Breast epithelium (tissue), 4 donors: ENCODE measurements at regions not wholly inside any gene's neighbourhood (a gene's known extent, or its start where the extent isn't known, plus 50 kb on each side); places are given as distances from the start of the nearest gene placed in this dataset.

Source experiments
- DNase-seq, 2 donors: peaks; one replicate each; pipeline ENCODE4 v3.0.0-alpha.2; 2019; ENCODE audit warnings: low spot score in 2 of 2
- H3K27ac ChIP-seq, 2 donors: fragments of 200-600 bp; sonication (generic) in 1 of 2; one replicate each; pipeline ENCODE4 v1.5.1; 2016 to 2019; ENCODE audit warnings: mild to moderate bottlenecking in 1 of 2
- H3K27me3 ChIP-seq, 2 donors: fragments of 200-600 bp; sonication (generic) in 1 of 2; one replicate each; pipeline versions ENCODE4 v1.5.1 to v1.6.0; 2017 to 2019; ENCODE audit warnings: control low read depth in 1 of 2, mild to moderate bottlenecking in 1 of 2
- H3K36me3 ChIP-seq: fragments of 200-600 bp; one replicate; pipeline ENCODE4 v1.5.1; 2019
- H3K4me1 ChIP-seq, 2 donors: fragments of 200-600 bp; sonication (generic); one replicate each; pipeline ENCODE4 v1.5.1; 2016 to 2019; ENCODE audit warnings: control low read depth in 1 of 2
- H3K4me3 ChIP-seq, 3 donors: fragments of 200-600 bp; sonication (generic); 1 replicate in 2 of 3; 2 replicates in 1 of 3; pipeline ENCODE4 v1.5.1; 2016 to 2019; ENCODE audit warnings: mild to moderate bottlenecking in 3 of 3, moderate library complexity in 2 of 3
- H3K9me3 ChIP-seq, 2 donors: fragments of 200-600 bp; sonication (generic) in 1 of 2; one replicate each; pipeline ENCODE4 v1.5.1; 2016 to 2019; ENCODE audit warnings: control low read depth in 1 of 2
- CTCF ChIP-seq, 3 donors: fragments of 450-650 bp; IDR thresholded peaks; one replicate each; pipeline ENCODE4 v1.5.1; 2016 to 2017; ENCODE audit warnings: antibody characterized with exemption in 3 of 3, mild to moderate bottlenecking in 3 of 3, moderate library complexity in 3 of 3
- POLR2A ChIP-seq: fragments of 450-650 bp; IDR thresholded peaks from one replicate; pipeline ENCODE4 v1.6.1; 2016; ENCODE audit warnings: antibody characterized with exemption, mild to moderate bottlenecking, moderate library complexity
- POLR2AphosphoS5 ChIP-seq, 3 donors: sonication (generic); formaldehyde crosslinking; IDR thresholded peaks; one replicate each; pipeline ENCODE4 v1.6.1; 2017; ENCODE audit warnings: antibody characterized with exemption in 3 of 3
- intact Hi-C: fragments of 100-400 bp; cut with DNase I; formaldehyde crosslinking; loops from one replicate; pipeline ENCODE4 v1.15.1; 2023; ENCODE audit warnings: low total_unique reads

- Histone ChIP-seq H3K27ac (no peak overlapping the region), H3K4me3 (no peak overlapping the region), H3K4me1 (no peaks in the 10 kb centered on the region), H3K27me3 (no peaks in the 10 kb centered on the region), H3K9me3 (no peaks in the 10 kb centered on the region), H3K36me3 (no peaks in the 10 kb centered on the region)
- intact Hi-C loops = no loop called here
- no peak for DNase-seq
- TF ChIP-seq POLR2AphosphoS5 (IDR thresholded peaks at IDR 0.05) (no peak), POLR2A (no peak), CTCF (IDR thresholded peaks at IDR 0.05) (no peak)
Observed at GRCh38 chr1:55932402-55932801, 647.0 kb downstream of the PLPP3 start.

- no peak for DNase-seq
- Histone ChIP-seq H3K27ac (peak overlapping the region; percentile 1 to 29), H3K4me3 (no peak overlapping the region), H3K4me1 (no peaks in the 10 kb centered on the region), H3K9me3 (no peaks in the 10 kb centered on the region), H3K27me3 (no peaks in the 10 kb centered on the region), H3K36me3 (no peaks in the 10 kb centered on the region)
- intact Hi-C loops = no loop called here
- TF ChIP-seq POLR2A (no peak), CTCF (IDR thresholded peaks at IDR 0.05) (no peak), POLR2AphosphoS5 (IDR thresholded peaks at IDR 0.05) (no peak)
Observed at GRCh38 chr1:55931081-55931940, 648.1 kb downstream of the PLPP3 start.

GRCh38 chr1:55929652-55930051 is 649.7 kb downstream of the PLPP3 start:
- H3K27me3 ChIP-seq = no peaks in the 10 kb centered on the region
- no peaks in the 10 kb centered on the region for H3K4me1 ChIP-seq
- H3K4me3 ChIP-seq = no peak overlapping the region
- H3K27ac ChIP-seq = no peak overlapping the region
- DNase-seq = no peak
- no peak for TF ChIP-seq POLR2AphosphoS5 (IDR thresholded peaks at IDR 0.05)
- TF ChIP-seq POLR2A = no peak
- TF ChIP-seq CTCF (IDR thresholded peaks at IDR 0.05) = no peak
- intact Hi-C loops = no loop called here
- H3K36me3 ChIP-seq = no peaks in the 10 kb centered on the region
- no peaks in the 10 kb centered on the region for H3K9me3 ChIP-seq

GRCh38 chr1:55928576-55928975 is 650.8 kb downstream of the PLPP3 start:
- no peaks in the 10 kb centered on the region for H3K27me3 ChIP-seq
- no peak for TF ChIP-seq POLR2AphosphoS5 (IDR thresholded peaks at IDR 0.05)
- intact Hi-C loops = no loop called here
- no peak overlapping the region for H3K4me3 ChIP-seq
- H3K36me3 ChIP-seq = no peaks in the 10 kb centered on the region
- no peak overlapping the region for H3K27ac ChIP-seq
- no peaks in the 10 kb centered on the region for H3K4me1 ChIP-seq
- no peaks in the 10 kb centered on the region for H3K9me3 ChIP-seq
- DNase-seq = no peak

- no peaks in the 10 kb centered on the region for H3K9me3 ChIP-seq
- no peak for TF ChIP-seq POLR2AphosphoS5 (IDR thresholded peaks at IDR 0.05)
- no peak for TF ChIP-seq POLR2A
- TF ChIP-seq CTCF (IDR thresholded peaks at IDR 0.05) = no peak
- H3K27me3 ChIP-seq = no peaks in the 10 kb centered on the region
- no peaks in the 10 kb centered on the region for H3K36me3 ChIP-seq
- H3K27ac ChIP-seq = no peak overlapping the region
- intact Hi-C loops = no loop called here
- H3K4me1 ChIP-seq = no peaks in the 10 kb centered on the region
- no peak for DNase-seq
- H3K4me3 ChIP-seq = no peak overlapping the region
Observed at GRCh38 chr1:55927702-55928290, 651.6 kb downstream of the PLPP3 start.
